DOHH2 (cell line): ENCODE measurements at regions not wholly inside any gene's neighbourhood (a gene's known extent, or its start where the extent isn't known, plus 50 kb on each side); places are given as distances from the start of the nearest gene placed in this dataset.

ENCODE experiments used
- H3F3A ChIP-seq: fragments of 200-600 bp; sonication (generic), shearing (Covaris generic); 2 replicates; pipeline ENCODE4 v1.6.0; 2016; ENCODE audit warnings: antibody characterized with exemption, mild to moderate bottlenecking; ENCODE audit not compliant: control insufficient read depth, insufficient read depth
- H3K27ac ChIP-seq: fragments of 200-600 bp; sonication (generic); 2 replicates; pipeline ENCODE4 v1.5.1; 2014; ENCODE audit warnings: low read depth, mild to moderate bottlenecking, low read length, moderate library complexity
- H3K27me3 ChIP-seq: fragments of 200-600 bp; sonication (generic); 2 replicates; pipeline ENCODE4 v1.6.1; 2014; ENCODE audit warnings: mild to moderate bottlenecking, low read length, mixed read lengths; ENCODE audit not compliant: control insufficient read depth
- H3K36me3 ChIP-seq: fragments of 200-600 bp; sonication (generic); 2 replicates; pipeline ENCODE4 v1.6.1; 2014; ENCODE audit warnings: mild to moderate bottlenecking, low read length, moderate library complexity, mixed read lengths; ENCODE audit not compliant: control insufficient read depth
- H3K4me1 ChIP-seq: fragments of 200-600 bp; sonication (generic); 2 replicates; pipeline ENCODE4 v1.6.1; 2014; ENCODE audit warnings: mild to moderate bottlenecking, low read length, mixed read lengths; ENCODE audit not compliant: control insufficient read depth
- H3K4me2 ChIP-seq: fragments of 200-600 bp; sonication (generic); 2 replicates; pipeline ENCODE4 v1.6.0; 2014; ENCODE audit warnings: mild to moderate bottlenecking, low read length, moderate library complexity
- H3K4me3 ChIP-seq: fragments of 200-600 bp; sonication (generic); 2 replicates; pipeline ENCODE4 v1.5.1; 2014; ENCODE audit warnings: mild to moderate bottlenecking, low read length, mixed read lengths
- H3K79me2 ChIP-seq: fragments of 200-600 bp; sonication (generic); 2 replicates; pipeline ENCODE4 v1.6.1; 2014; ENCODE audit warnings: mild to moderate bottlenecking, low read length, mixed read lengths; ENCODE audit not compliant: control insufficient read depth
- H3K9me2 ChIP-seq: fragments of 200-600 bp; sonication (generic); replicated peaks from 2 replicates; pipeline ENCODE4 v1.6.1; 2014; ENCODE audit warnings: mild to moderate bottlenecking, low read length, mixed read lengths; ENCODE audit not compliant: control insufficient read depth
- H3K9me3 ChIP-seq: fragments of 200-600 bp; sonication (generic); 2 replicates; pipeline ENCODE4 v1.6.1; 2014; ENCODE audit warnings: antibody characterized with exemption, low read length, mixed read lengths; ENCODE audit not compliant: control insufficient read depth, insufficient read depth
- H4K20me1 ChIP-seq: fragments of 200-600 bp; sonication (generic); 2 replicates; pipeline ENCODE4 v1.6.0; 2014; ENCODE audit warnings: low read depth, mild to moderate bottlenecking, antibody characterized with exemption, low read length, moderate library complexity; ENCODE audit not compliant: control insufficient read depth, insufficient read depth
- EZH2phosphoT487 ChIP-seq: fragments of 200-600 bp; sonication (generic); IDR thresholded peaks from 2 replicates; pipeline ENCODE4 v1.6.1; 2017; ENCODE audit warnings: borderline replicate concordance, mild to moderate bottlenecking, antibody characterized with exemption, low read length, moderate library complexity, mixed read lengths
- TF ChIP-seq, protein P1 (sequence below): fragments of 200-600 bp; sonication (generic); IDR thresholded peaks from one replicate; pipeline ENCODE4 v1.5.1; 2014; ENCODE audit warnings: antibody characterized with exemption, mild to moderate bottlenecking, low read depth, low read length; ENCODE audit not compliant: poor library complexity, severe bottlenecking

DNA sequence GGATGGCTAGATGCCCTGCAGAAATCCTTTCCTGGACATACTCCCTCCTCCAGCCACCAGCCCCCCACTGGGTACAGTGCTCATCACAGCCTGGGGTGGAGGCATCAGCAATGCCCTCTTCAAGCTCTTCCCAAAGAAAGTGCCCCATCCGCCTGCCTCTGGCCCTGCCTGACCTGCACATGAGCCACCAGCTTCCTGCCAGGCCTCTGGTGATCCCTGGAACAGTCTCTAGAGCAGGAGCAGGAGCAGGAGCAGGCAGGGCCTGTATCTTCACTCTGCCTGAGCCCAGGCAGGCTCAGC, 54.1 kb upstream of the CAB39 start:
- no peaks in the 10 kb centered on the region for H3K79me2 ChIP-seq
- H3K36me3 ChIP-seq, result no peaks in the 10 kb centered on the region
- H3K4me2 ChIP-seq, result no peak overlapping the region
- no peaks in the 10 kb centered on the region for H3K9me2 ChIP-seq
- TF ChIP-seq, protein P1, sequence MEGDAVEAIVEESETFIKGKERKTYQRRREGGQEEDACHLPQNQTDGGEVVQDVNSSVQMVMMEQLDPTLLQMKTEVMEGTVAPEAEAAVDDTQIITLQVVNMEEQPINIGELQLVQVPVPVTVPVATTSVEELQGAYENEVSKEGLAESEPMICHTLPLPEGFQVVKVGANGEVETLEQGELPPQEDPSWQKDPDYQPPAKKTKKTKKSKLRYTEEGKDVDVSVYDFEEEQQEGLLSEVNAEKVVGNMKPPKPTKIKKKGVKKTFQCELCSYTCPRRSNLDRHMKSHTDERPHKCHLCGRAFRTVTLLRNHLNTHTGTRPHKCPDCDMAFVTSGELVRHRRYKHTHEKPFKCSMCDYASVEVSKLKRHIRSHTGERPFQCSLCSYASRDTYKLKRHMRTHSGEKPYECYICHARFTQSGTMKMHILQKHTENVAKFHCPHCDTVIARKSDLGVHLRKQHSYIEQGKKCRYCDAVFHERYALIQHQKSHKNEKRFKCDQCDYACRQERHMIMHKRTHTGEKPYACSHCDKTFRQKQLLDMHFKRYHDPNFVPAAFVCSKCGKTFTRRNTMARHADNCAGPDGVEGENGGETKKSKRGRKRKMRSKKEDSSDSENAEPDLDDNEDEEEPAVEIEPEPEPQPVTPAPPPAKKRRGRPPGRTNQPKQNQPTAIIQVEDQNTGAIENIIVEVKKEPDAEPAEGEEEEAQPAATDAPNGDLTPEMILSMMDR, result no peak
- TF ChIP-seq EZH2phosphoT487, result no peak
- H4K20me1 ChIP-seq, result no peaks in the 10 kb centered on the region
- H3K27me3 ChIP-seq, result no peaks in the 10 kb centered on the region
- peaks cover 18% of the 10 kb centered on the region for H3K4me1 ChIP-seq
- no peak overlapping the region for H3K27ac ChIP-seq
- H3F3A ChIP-seq, result no peaks in the 10 kb centered on the region
- H3K9me3 ChIP-seq, result no peaks in the 10 kb centered on the region
- H3K4me3 ChIP-seq, result no peak overlapping the region

DNA sequence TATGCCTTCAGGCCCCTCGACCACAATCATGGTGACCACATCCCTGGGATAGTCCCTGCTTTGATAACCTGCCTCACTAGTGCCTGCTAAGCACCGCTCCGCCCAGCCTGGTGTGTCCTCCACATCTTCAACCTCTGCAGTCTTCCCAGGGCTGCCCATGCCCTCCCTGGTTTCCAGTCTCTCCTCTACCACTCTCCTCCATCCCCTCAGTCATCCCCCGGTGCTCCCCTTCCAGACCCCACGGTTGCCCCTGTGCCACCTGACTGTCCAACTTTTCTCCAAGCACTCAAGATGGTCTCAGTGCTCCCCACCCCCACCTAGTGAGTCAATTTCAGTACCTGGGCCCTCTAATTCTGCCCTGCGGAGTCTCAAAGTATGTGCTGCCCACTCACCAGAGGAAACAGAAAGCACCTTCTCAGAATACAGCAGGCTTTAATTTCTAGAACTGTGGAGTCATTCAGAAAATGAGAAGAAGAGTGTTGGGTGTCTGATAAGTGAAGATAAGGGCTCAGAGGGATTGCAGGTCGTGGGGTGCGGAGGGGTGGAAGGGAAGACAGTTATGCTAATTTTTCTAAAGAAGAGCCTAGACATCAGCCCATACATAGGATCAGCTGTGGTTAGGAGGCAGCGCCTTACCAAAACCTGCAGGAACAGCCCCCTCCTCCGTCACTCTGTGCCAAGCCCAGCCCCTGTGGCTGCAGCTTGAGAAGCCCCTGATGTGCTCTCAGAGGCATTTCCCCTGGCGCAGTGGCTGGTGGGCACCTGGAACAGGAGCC, 53.6 kb upstream of the CAB39 start:
- TF ChIP-seq, protein P1, result no peak
- no peak for TF ChIP-seq EZH2phosphoT487
- Histone ChIP-seq H3K4me2 (no peak overlapping the region), H3K27me3 (no peaks in the 10 kb centered on the region), H3K4me3 (no peak overlapping the region), H3K9me3 (no peaks in the 10 kb centered on the region), H3K36me3 (no peaks in the 10 kb centered on the region), H3K4me1 (peaks cover 18% of the 10 kb centered on the region), H3K79me2 (no peaks in the 10 kb centered on the region), H4K20me1 (no peaks in the 10 kb centered on the region), H3F3A (no peaks in the 10 kb centered on the region), H3K27ac (no peak overlapping the region), H3K9me2 (no peaks in the 10 kb centered on the region)

DNA sequence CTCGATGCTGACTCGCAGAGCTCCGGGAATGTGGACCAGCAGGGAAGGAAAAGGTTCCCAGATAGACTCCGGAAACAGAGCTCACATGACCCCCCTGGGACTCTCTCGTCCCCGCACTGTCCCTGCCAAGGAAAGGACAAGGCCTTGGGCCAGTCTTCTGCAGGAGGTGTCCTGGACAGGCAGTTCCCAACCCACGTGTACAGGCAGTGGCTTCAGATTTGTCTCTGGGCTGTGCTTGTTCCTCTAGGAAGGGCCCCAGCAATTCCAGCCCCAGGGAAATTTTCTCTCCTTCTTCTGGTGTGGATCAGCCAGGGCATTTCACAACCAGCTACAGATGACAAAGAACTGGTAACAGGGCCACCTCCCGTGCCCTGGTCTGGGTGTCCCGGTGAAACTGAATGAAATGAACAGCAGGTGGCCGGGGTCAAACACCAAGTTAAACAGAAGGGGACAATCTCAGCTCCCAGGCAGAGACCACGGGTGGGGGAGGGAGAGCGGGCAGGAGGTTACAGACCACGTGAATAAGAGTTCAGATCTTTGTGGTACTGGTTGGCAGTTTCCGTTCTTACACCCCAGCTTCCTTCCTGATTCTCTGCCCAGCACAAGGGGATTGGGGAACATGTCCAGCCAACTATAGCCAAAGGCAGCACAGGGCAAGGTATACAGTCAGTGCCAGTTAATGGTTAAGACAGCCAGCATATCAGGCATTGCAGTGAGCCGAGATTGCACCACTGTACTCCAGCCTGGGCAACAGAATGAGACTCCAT, 52.2 kb upstream of the CAB39 start:
- Histone ChIP-seq H3K4me1 (peaks cover 18% of the 10 kb centered on the region), H3K9me2 (no peaks in the 10 kb centered on the region), H3K9me3 (no peaks in the 10 kb centered on the region), H4K20me1 (no peaks in the 10 kb centered on the region), H3K36me3 (no peaks in the 10 kb centered on the region), H3K27ac (no peak overlapping the region), H3K27me3 (peaks cover 4% of the 10 kb centered on the region; the same call in 1 of the 2 replicates), H3K4me3 (no peak overlapping the region), H3K79me2 (no peaks in the 10 kb centered on the region), H3K4me2 (peak overlapping the region; percentile 41), H3F3A (no peaks in the 10 kb centered on the region)
- no peak for TF ChIP-seq EZH2phosphoT487
- TF ChIP-seq, protein P1, result no peak
